BE2C (cell line): ENCODE measurements at regions not wholly inside any gene's neighbourhood (a gene's known extent, or its start where the extent isn't known, plus 50 kb on each side); places are given as distances from the start of the nearest gene placed in this dataset.

Experiments used
- DNase-seq: peaks from one replicate; pipeline ENCODE4 v3.0.0-alpha.2; 2020
- H3K27me3 ChIP-seq: fragments of 250-450 bp; sonication (Bioruptor Pico); 2 replicates; pipeline ENCODE4 v1.5.1; 2020; ENCODE audit warnings: mild to moderate bottlenecking
- H3K36me3 ChIP-seq: fragments of 250-450 bp; sonication (Bioruptor Pico); 2 replicates; pipeline ENCODE4 v1.5.1; 2020; ENCODE audit warnings: mild to moderate bottlenecking
- H3K4me1 ChIP-seq: fragments of 250-450 bp; sonication (Bioruptor Pico); 2 replicates; pipeline ENCODE4 v1.5.1; 2020
- H3K4me3 ChIP-seq: 2 replicates; pipeline ENCODE4 v1.5.1; 2011; ENCODE audit warnings: low read depth, low read length
- H3K9me3 ChIP-seq: fragments of 250-450 bp; sonication (Bioruptor Pico); 2 replicates; pipeline ENCODE4 v1.5.1; 2020
- CTCF ChIP-seq: IDR thresholded peaks from 2 replicates; pipeline ENCODE4 v1.5.1; 2012; ENCODE audit warnings: mild to moderate bottlenecking, low read depth, low read length

- TF ChIP-seq CTCF, result no peak
- DNase-seq, result no peak
Measured at GRCh38 chr7:41855798-41856197, 152.9 kb upstream of the INHBA start.

GRCh38 chr7:41847606-41848005 is 144.7 kb upstream of the INHBA start:
- DNase-seq, result no peak
- Histone ChIP-seq H3K9me3 (no peaks in the 10 kb centered on the region), H3K27me3 (no peaks in the 10 kb centered on the region), H3K36me3 (no peaks in the 10 kb centered on the region), H3K4me1 (no peaks in the 10 kb centered on the region), H3K4me3 (no peak overlapping the region)
- no peak for TF ChIP-seq CTCF

More at GRCh38 chr7:41855798-41856197, 152.9 kb upstream of the INHBA start:
- Histone ChIP-seq H3K9me3 (no peaks in the 10 kb centered on the region), H3K4me1 (no peaks in the 10 kb centered on the region), H3K27me3 (no peaks in the 10 kb centered on the region), H3K4me3 (no peak overlapping the region), H3K36me3 (no peaks in the 10 kb centered on the region)

- H3K9me3 ChIP-seq, result no peaks in the 10 kb centered on the region
- no peak for TF ChIP-seq CTCF
- no peaks in the 10 kb centered on the region for H3K4me1 ChIP-seq
- no peak overlapping the region for H3K4me3 ChIP-seq
- DNase-seq, result no peak
- no peaks in the 10 kb centered on the region for H3K36me3 ChIP-seq
- no peaks in the 10 kb centered on the region for H3K27me3 ChIP-seq
Measured at GRCh38 chr7:41847151-41847550, 144.3 kb upstream of the INHBA start.

- DNase-seq, result no peak
- Histone ChIP-seq H3K4me3 (no peak overlapping the region), H3K9me3 (no peaks in the 10 kb centered on the region; the same call in 1 of the 2 replicates), H3K36me3 (no peaks in the 10 kb centered on the region), H3K4me1 (no peaks in the 10 kb centered on the region), H3K27me3 (no peaks in the 10 kb centered on the region)
- no peak for TF ChIP-seq CTCF
Measured at GRCh38 chr7:41842956-41843355, 140.1 kb upstream of the INHBA start.

- no peaks in the 10 kb centered on the region for H3K36me3 ChIP-seq
- no peak for TF ChIP-seq CTCF
- H3K9me3 ChIP-seq, result no peaks in the 10 kb centered on the region; the same call in 1 of the 2 replicates
- no peaks in the 10 kb centered on the region for H3K27me3 ChIP-seq
- H3K4me3 ChIP-seq, result no peak overlapping the region
- no peak for DNase-seq
- H3K4me1 ChIP-seq, result no peaks in the 10 kb centered on the region
Measured at GRCh38 chr7:41837916-41838315, 135.0 kb upstream of the INHBA start.

- H3K9me3 ChIP-seq, result no peaks in the 10 kb centered on the region; the same call in 1 of the 2 replicates
- H3K4me1 ChIP-seq, result no peaks in the 10 kb centered on the region
- no peaks in the 10 kb centered on the region for H3K36me3 ChIP-seq
- DNase-seq, result no peak
- H3K27me3 ChIP-seq, result no peaks in the 10 kb centered on the region
- no peak for TF ChIP-seq CTCF
- H3K4me3 ChIP-seq, result no peak overlapping the region
Measured at GRCh38 chr7:41835976-41836530, 133.2 kb upstream of the INHBA start.
